UCSD-AML1 (cell line): ENCODE measurements at regions not wholly inside any gene's neighbourhood (a gene's known extent, or its start where the extent isn't known, plus 50 kb on each side); places are given as distances from the start of the nearest gene placed in this dataset.
"Not testable (repeated sequence)": the region's sequence is repeated elsewhere in the genome, so short reads cannot be mapped to it uniquely, and the experiment has no call there.

ENCODE experiments used
- DNase-seq: peaks from one replicate; lab custom pipeline; 2025; ENCODE audit not compliant: unreplicated experiment; lab: John Stamatoyannopoulos, UW

GRCh38 chr3:153958635-153959595 is 162.3 kb upstream of the ARHGEF26 start:
- DNase-seq: no peak

GRCh38 chr3:153960458-153961074 is 160.6 kb upstream of the ARHGEF26 start:
- DNase-seq: no peak

- DNase-seq: no peak
These were observed 159.7 kb upstream of the ARHGEF26 start for GRCh38 chr3:153961494-153961893.

- no peak for DNase-seq
These were observed 158.2 kb upstream of the ARHGEF26 start for GRCh38 chr3:153963012-153963411.

- DNase-seq: no peak
These were observed 153.9 kb upstream of the ARHGEF26 start for GRCh38 chr3:153967260-153967659.

- DNase-seq: no peak
These were observed 151.1 kb upstream of the ARHGEF26 start for GRCh38 chr3:153970047-153970446.

GRCh38 chr3:153970741-153971347 is 150.3 kb upstream of the ARHGEF26 start:
- no peak for DNase-seq

- DNase-seq: no peak
These were observed 148.3 kb upstream of the ARHGEF26 start for GRCh38 chr3:153972862-153973261.

GRCh38 chr3:153973722-153974265 is 147.4 kb upstream of the ARHGEF26 start:
- no peak for DNase-seq

- no peak for DNase-seq
These were observed 146.6 kb upstream of the ARHGEF26 start for GRCh38 chr3:153974614-153975013.

- DNase-seq: no peak
These were observed 144.2 kb upstream of the ARHGEF26 start for GRCh38 chr3:153976891-153977554.

GRCh38 chr3:153978006-153978405 is 143.2 kb upstream of the ARHGEF26 start:
- DNase-seq: no peak

GRCh38 chr3:153979418-153980251 is 141.6 kb upstream of the ARHGEF26 start:
- DNase-seq: no peak

- DNase-seq: no peak
These were observed 141.0 kb upstream of the ARHGEF26 start for GRCh38 chr3:153980252-153980590.

GRCh38 chr3:153997364-153997763 is 123.8 kb upstream of the ARHGEF26 start:
- not testable (repeated sequence) for DNase-seq

GRCh38 chr3:154003649-154004048 is 117.5 kb upstream of the ARHGEF26 start:
- no peak for DNase-seq

- no peak for DNase-seq
These were observed 110.2 kb upstream of the ARHGEF26 start for GRCh38 chr3:154011036-154011435.

GRCh38 chr3:154013736-154014135 is 107.5 kb upstream of the ARHGEF26 start:
- DNase-seq: no peak

GRCh38 chr3:154015307-154015706 is 105.9 kb upstream of the ARHGEF26 start:
- no peak for DNase-seq

GRCh38 chr3:154018100-154018696 is 103.0 kb upstream of the ARHGEF26 start:
- DNase-seq: peak; percentile 28
